GM18870 (cell line): ENCODE measurements at regions not wholly inside any gene's neighbourhood (a gene's known extent, or its start where the extent isn't known, plus 50 kb on each side); places are given as distances from the start of the nearest gene placed in this dataset.
"Not testable (repeated sequence)": the region's sequence is repeated elsewhere in the genome, so short reads cannot be mapped to it uniquely, and the experiment has no call there.

ENCODE experiments used
- ATAC-seq: cut with Tn5 transposase; IDR thresholded peaks from one replicate; pipeline ENCODE4 v1.9.1; 2021; ENCODE audit warnings: moderate library complexity; ENCODE audit not compliant: unreplicated experiment

- ATAC-seq: no peak
These were observed 778.7 kb downstream of the CENPC start for GRCh38 chr4:66766557-66766956.

- no peak for ATAC-seq
These were observed 795.0 kb downstream of the CENPC start for GRCh38 chr4:66750273-66750672.

GRCh38 chr4:66746918-66747317, 798.4 kb downstream of the CENPC start:
- ATAC-seq: not testable (repeated sequence)

GRCh38 chr4:66741081-66741480, 804.2 kb downstream of the CENPC start:
- no peak for ATAC-seq

GRCh38 chr4:66736606-66737005, 808.7 kb downstream of the CENPC start:
- ATAC-seq: no peak

GRCh38 chr4:66728280-66728679, 817.0 kb downstream of the CENPC start:
- ATAC-seq: no peak

- ATAC-seq: not testable (repeated sequence)
These were observed 832.9 kb downstream of the CENPC start for GRCh38 chr4:66712301-66712921.

GRCh38 chr4:66704243-66704642, 841.1 kb downstream of the CENPC start:
- no peak for ATAC-seq

GRCh38 chr4:66694739-66695138, 850.6 kb downstream of the CENPC start:
- no peak for ATAC-seq

GRCh38 chr4:66693694-66694093, 851.6 kb downstream of the CENPC start:
- no peak for ATAC-seq

GRCh38 chr4:66691101-66691500, 854.2 kb downstream of the CENPC start:
- no peak for ATAC-seq

GRCh38 chr4:66688674-66689073, 856.6 kb downstream of the CENPC start:
- ATAC-seq: no peak

- no peak for ATAC-seq
These were observed 857.8 kb downstream of the CENPC start for GRCh38 chr4:66687459-66687858.

GRCh38 chr4:66681962-66682361, 863.3 kb downstream of the CENPC start:
- no peak for ATAC-seq

GRCh38 chr4:66667249-66667648, 878.1 kb downstream of the CENPC start:
- ATAC-seq: no peak

GRCh38 chr4:66662620-66663019, 882.7 kb downstream of the CENPC start:
- no peak for ATAC-seq

- no peak for ATAC-seq
These were observed 886.5 kb downstream of the CENPC start for GRCh38 chr4:66658809-66659208.

- ATAC-seq: no peak
These were observed 889.8 kb downstream of the CENPC start for GRCh38 chr4:66655505-66655904.

GRCh38 chr4:66653937-66654336, 891.4 kb downstream of the CENPC start:
- no peak for ATAC-seq

- no peak for ATAC-seq
These were observed 896.1 kb downstream of the CENPC start for GRCh38 chr4:66649236-66649635.

- no peak for ATAC-seq
These were observed 897.4 kb downstream of the CENPC start for GRCh38 chr4:66647926-66648325.

- ATAC-seq: no peak
These were observed 897.8 kb downstream of the CENPC start for GRCh38 chr4:66647476-66647875.

GRCh38 chr4:66640233-66640990, 904.9 kb downstream of the CENPC start:
- no peak for ATAC-seq
